DOHH2 (cell line): ENCODE measurements at regions not wholly inside any gene's neighbourhood (a gene's known extent, or its start where the extent isn't known, plus 50 kb on each side); places are given as distances from the start of the nearest gene placed in this dataset.

Experiments used
- EZH2phosphoT487 ChIP-seq: fragments of 200-600 bp; sonication (generic); IDR thresholded peaks from 2 replicates; pipeline ENCODE4 v1.6.1; 2017; ENCODE audit warnings: borderline replicate concordance, mild to moderate bottlenecking, antibody characterized with exemption, low read length, moderate library complexity, mixed read lengths
- TF ChIP-seq, protein P1 (sequence below): fragments of 200-600 bp; sonication (generic); IDR thresholded peaks from one replicate; pipeline ENCODE4 v1.5.1; 2014; ENCODE audit warnings: antibody characterized with exemption, mild to moderate bottlenecking, low read depth, low read length; ENCODE audit not compliant: poor library complexity, severe bottlenecking

DNA sequence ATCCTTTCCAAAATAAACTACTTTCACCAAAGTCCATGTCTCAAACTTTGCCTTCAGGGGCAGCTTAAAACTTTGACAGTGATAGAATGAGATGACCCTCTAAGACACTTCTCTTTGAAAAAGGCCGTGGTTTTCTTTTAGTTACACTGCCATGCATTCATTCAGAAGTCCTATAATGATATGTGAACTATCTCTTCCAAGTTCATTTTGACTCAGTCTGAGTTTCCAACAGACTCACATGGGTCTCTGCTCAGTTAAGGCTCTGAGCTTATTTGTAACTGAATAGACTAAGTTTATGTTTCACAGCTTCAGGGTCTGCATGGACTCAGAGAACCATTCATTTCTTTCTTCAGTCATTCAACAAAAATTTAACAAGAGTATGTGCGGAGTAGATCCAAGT, 208.9 kb upstream of the PRSS1 start:
- TF ChIP-seq, protein P1, sequence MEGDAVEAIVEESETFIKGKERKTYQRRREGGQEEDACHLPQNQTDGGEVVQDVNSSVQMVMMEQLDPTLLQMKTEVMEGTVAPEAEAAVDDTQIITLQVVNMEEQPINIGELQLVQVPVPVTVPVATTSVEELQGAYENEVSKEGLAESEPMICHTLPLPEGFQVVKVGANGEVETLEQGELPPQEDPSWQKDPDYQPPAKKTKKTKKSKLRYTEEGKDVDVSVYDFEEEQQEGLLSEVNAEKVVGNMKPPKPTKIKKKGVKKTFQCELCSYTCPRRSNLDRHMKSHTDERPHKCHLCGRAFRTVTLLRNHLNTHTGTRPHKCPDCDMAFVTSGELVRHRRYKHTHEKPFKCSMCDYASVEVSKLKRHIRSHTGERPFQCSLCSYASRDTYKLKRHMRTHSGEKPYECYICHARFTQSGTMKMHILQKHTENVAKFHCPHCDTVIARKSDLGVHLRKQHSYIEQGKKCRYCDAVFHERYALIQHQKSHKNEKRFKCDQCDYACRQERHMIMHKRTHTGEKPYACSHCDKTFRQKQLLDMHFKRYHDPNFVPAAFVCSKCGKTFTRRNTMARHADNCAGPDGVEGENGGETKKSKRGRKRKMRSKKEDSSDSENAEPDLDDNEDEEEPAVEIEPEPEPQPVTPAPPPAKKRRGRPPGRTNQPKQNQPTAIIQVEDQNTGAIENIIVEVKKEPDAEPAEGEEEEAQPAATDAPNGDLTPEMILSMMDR = no peak
- no peak for TF ChIP-seq EZH2phosphoT487
